H9 (cell line): ENCODE measurements at regions not wholly inside any gene's neighbourhood (a gene's known extent, or its start where the extent isn't known, plus 50 kb on each side); places are given as distances from the start of the nearest gene placed in this dataset.

Experiments
- DNase-seq: peaks from one replicate; pipeline ENCODE4 v3.0.0-alpha.2; 2017
- H2AFZ ChIP-seq: one replicate; pipeline ENCODE4 v1.6.1; 2013; ENCODE audit warnings: mild to moderate bottlenecking, low read length, control low read depth, moderate library complexity
- H2AK5ac ChIP-seq: 2 replicates; pipeline ENCODE4 v1.6.1; 2013; ENCODE audit warnings: low read length, control low read depth, mixed read lengths; ENCODE audit not compliant: insufficient read length
- H2BK120ac ChIP-seq: one replicate; pipeline ENCODE4 v1.6.1; 2013; ENCODE audit warnings: low read depth, mild to moderate bottlenecking, low read length, control low read depth, inconsistent platforms; ENCODE audit not compliant: poor library complexity, severe bottlenecking
- H2BK12ac ChIP-seq: 2 replicates; pipeline ENCODE4 v1.6.1; 2013; ENCODE audit warnings: low read length, control low read depth, mixed read lengths, low read depth; ENCODE audit not compliant: insufficient read length
- H2BK15ac ChIP-seq: 2 replicates; pipeline ENCODE4 v1.6.1; 2013; ENCODE audit warnings: low read depth, low read length, control low read depth
- H2BK20ac ChIP-seq: one replicate; pipeline ENCODE4 v1.6.1; 2013; ENCODE audit warnings: low read depth, mild to moderate bottlenecking, low read length, control low read depth, inconsistent platforms; ENCODE audit not compliant: poor library complexity, severe bottlenecking
- H2BK5ac ChIP-seq: 2 replicates; pipeline ENCODE4 v1.6.1; 2013; ENCODE audit warnings: low read length, control low read depth, mixed read lengths; ENCODE audit not compliant: insufficient read length
- H3K14ac ChIP-seq: 2 replicates; pipeline ENCODE4 v1.6.1; 2013; ENCODE audit warnings: low read length, control low read depth; ENCODE audit not compliant: insufficient read depth
- H3K18ac ChIP-seq: 2 replicates; pipeline ENCODE4 v1.6.1; 2013; ENCODE audit warnings: low read depth, mild to moderate bottlenecking, mixed read lengths, low read length, control low read depth; ENCODE audit not compliant: insufficient read length
- H3K23ac ChIP-seq: 2 replicates; pipeline ENCODE4 v1.6.1; 2013; ENCODE audit warnings: low read length, control low read depth, mixed read lengths, low read depth; ENCODE audit not compliant: insufficient read length
- H3K23me2 ChIP-seq: 2 replicates; pipeline ENCODE4 v1.6.1; 2013; ENCODE audit warnings: low read depth, mild to moderate bottlenecking, mixed read lengths, low read length, control low read depth; ENCODE audit not compliant: insufficient read length, poor library complexity, severe bottlenecking
- H3K27ac ChIP-seq: 2 replicates; pipeline ENCODE4 v1.5.1; 2013; ENCODE audit warnings: low read length, control low read depth, mixed read lengths, low read depth; ENCODE audit not compliant: insufficient read length
- H3K27me3 ChIP-seq: 2 replicates; pipeline ENCODE4 v1.6.1; 2013; ENCODE audit warnings: low read length, control low read depth, inconsistent platforms; ENCODE audit not compliant: insufficient read depth
- H3K4ac ChIP-seq: 2 replicates; pipeline ENCODE4 v1.6.1; 2013; ENCODE audit warnings: low read depth, mild to moderate bottlenecking, control low read depth, inconsistent platforms, low read length, moderate library complexity
- H3K4me1 ChIP-seq: 2 replicates; pipeline ENCODE4 v1.6.1; 2013; ENCODE audit warnings: low read length, control low read depth, inconsistent platforms; ENCODE audit not compliant: insufficient read depth
- H3K4me2 ChIP-seq: 2 replicates; pipeline ENCODE4 v1.6.1; 2013; ENCODE audit warnings: low read length, control low read depth, mixed read lengths; ENCODE audit not compliant: insufficient read length, insufficient read depth
- H3K56ac ChIP-seq: 2 replicates; pipeline ENCODE4 v1.6.1; 2013; ENCODE audit warnings: low read depth, mild to moderate bottlenecking, mixed read lengths, low read length, control low read depth; ENCODE audit not compliant: insufficient read length
- H3K79me1 ChIP-seq: 2 replicates; pipeline ENCODE4 v1.6.1; 2013; ENCODE audit warnings: low read depth, mild to moderate bottlenecking, moderate library complexity, low read length, control low read depth, inconsistent platforms; ENCODE audit not compliant: insufficient read depth, poor library complexity, severe bottlenecking
- H3K79me2 ChIP-seq: 2 replicates; pipeline ENCODE4 v1.6.1; 2013; ENCODE audit warnings: low read length, control low read depth, inconsistent platforms; ENCODE audit not compliant: insufficient read depth
- H3K9ac ChIP-seq: 2 replicates; pipeline ENCODE4 v1.6.1; 2013; ENCODE audit warnings: low read length, control low read depth, mixed read lengths; ENCODE audit not compliant: insufficient read length; ENCODE audit errors: extremely low read depth
- H3K9me3 ChIP-seq: one replicate; pipeline ENCODE4 v1.6.1; 2013; ENCODE audit warnings: low read depth, low read length, inconsistent platforms; ENCODE audit not compliant: control insufficient read depth
- H3T11ph ChIP-seq: one replicate; pipeline ENCODE4 v1.6.1; 2013; ENCODE audit warnings: mild to moderate bottlenecking, low read length, control low read depth, inconsistent platforms
- H4K20me1 ChIP-seq: one replicate; pipeline ENCODE4 v1.6.1; 2013; ENCODE audit not compliant: control insufficient read depth, insufficient read length, insufficient read depth
- H4K5ac ChIP-seq: 2 replicates; pipeline ENCODE4 v1.6.1; 2013; ENCODE audit warnings: low read depth, mild to moderate bottlenecking, mixed read lengths, low read length, control low read depth; ENCODE audit not compliant: insufficient read length
- H4K8ac ChIP-seq: replicated peaks from 2 replicates; pipeline ENCODE4 v1.6.1; 2013; ENCODE audit warnings: low read length, control low read depth, mixed read lengths, low read depth; ENCODE audit not compliant: insufficient read length
- H4K91ac ChIP-seq: 2 replicates; pipeline ENCODE4 v1.6.1; 2013; ENCODE audit warnings: low read depth, mild to moderate bottlenecking, moderate library complexity, mixed read lengths, low read length, control low read depth; ENCODE audit not compliant: insufficient read length
- H3K27ac Mint-ChIP-seq, 3 experiments: 2 replicates in 2 of 3; 3 replicates in 1 of 3; pipeline ENCODE4 v1.8.0; 2020 to 2021; ENCODE audit warnings: mixed read lengths in 3 of 3, mild to moderate bottlenecking in 1 of 3, moderate library complexity in 1 of 3
- H3K27me3 Mint-ChIP-seq: 2 replicates; pipeline ENCODE4 v1.8.0; 2021; ENCODE audit warnings: low read depth, mild to moderate bottlenecking, moderate library complexity, mixed read lengths
- H3K36me3 Mint-ChIP-seq, 3 experiments: 2 replicates in 2 of 3; 3 replicates in 1 of 3; pipeline ENCODE4 v1.8.0; 2020 to 2021; ENCODE audit warnings: low read depth in 3 of 3, mixed read lengths in 3 of 3; ENCODE audit not compliant: insufficient read depth in 1 of 3
- H3K4me1 Mint-ChIP-seq, 2 experiments: 2 replicates each; pipeline ENCODE4 v1.8.0; 2020; ENCODE audit warnings: mixed read lengths in 2 of 2
- H3K4me3 Mint-ChIP-seq, 2 experiments: 2 replicates in 1 of 2; 3 replicates in 1 of 2; pipeline ENCODE4 v1.8.0; 2020 to 2021; ENCODE audit warnings: mild to moderate bottlenecking in 2 of 2, mixed read lengths in 2 of 2, moderate library complexity in 1 of 2
- H3K9me3 Mint-ChIP-seq, 2 experiments: 2 replicates in 1 of 2; 3 replicates in 1 of 2; pipeline ENCODE4 v1.8.0; 2020; ENCODE audit warnings: mild to moderate bottlenecking in 2 of 2, mixed read lengths in 2 of 2, moderate library complexity in 1 of 2
- WGBS: extraction: QIAGEN DNeasy Blood & Tissue Kit; methylation state at CpG from one replicate; pipeline ENCODE4 v1.1.7; 2013; ENCODE audit warnings: missing lambda C conversion rate, low lambda C conversion rate, mixed read lengths; ENCODE audit not compliant: insufficient read length; ENCODE audit errors: extremely low coverage; 5-methylcytosine and 5-hydroxymethylcytosine counted together
- TF ChIP-seq, protein P1 (sequence below): fragments of 200-600 bp; sonication (generic); conservative IDR thresholded peaks from 3 replicates; pipeline ENCODE4 v1.8.0; 2021; ENCODE audit warnings: antibody characterized with exemption, mild to moderate bottlenecking

- no peak overlapping the region for H3K27ac Mint-ChIP-seq
- peaks cover 7 to 12% of the 10 kb centered on the region in 2 experiments for H3K4me1 Mint-ChIP-seq
- no peak overlapping the region for H3K4me3 Mint-ChIP-seq
- H2BK20ac ChIP-seq = no peak overlapping the region
- H2BK120ac ChIP-seq = no peak overlapping the region
- no peaks in the 10 kb centered on the region for H4K20me1 ChIP-seq
- no peaks in the 10 kb centered on the region for H3K27me3 ChIP-seq
- H3K4ac ChIP-seq = no peak overlapping the region
- H3K9me3 Mint-ChIP-seq = no peaks in the 10 kb centered on the region; a peak in 2 of 5 replicates
- H3K23me2 ChIP-seq = no peaks in the 10 kb centered on the region
- H3K18ac ChIP-seq = no peak overlapping the region
- no peak overlapping the region for H2BK15ac ChIP-seq
- DNase-seq = no peak
- 100% methylated on average over 1 of the region's 1 CpG for WGBS
- no peak overlapping the region for H3K23ac ChIP-seq
- no peak overlapping the region for H3T11ph ChIP-seq
- H3K14ac ChIP-seq = no peak overlapping the region
- H2AK5ac ChIP-seq = no peak overlapping the region
- no peak overlapping the region for H3K9ac ChIP-seq
- no peak overlapping the region for H3K4me2 ChIP-seq
- peaks cover 3% of the 10 kb centered on the region; the same call in 1 of the 2 replicates for H3K27me3 Mint-ChIP-seq
- no peak overlapping the region for H4K8ac ChIP-seq
- TF ChIP-seq, protein P1, sequence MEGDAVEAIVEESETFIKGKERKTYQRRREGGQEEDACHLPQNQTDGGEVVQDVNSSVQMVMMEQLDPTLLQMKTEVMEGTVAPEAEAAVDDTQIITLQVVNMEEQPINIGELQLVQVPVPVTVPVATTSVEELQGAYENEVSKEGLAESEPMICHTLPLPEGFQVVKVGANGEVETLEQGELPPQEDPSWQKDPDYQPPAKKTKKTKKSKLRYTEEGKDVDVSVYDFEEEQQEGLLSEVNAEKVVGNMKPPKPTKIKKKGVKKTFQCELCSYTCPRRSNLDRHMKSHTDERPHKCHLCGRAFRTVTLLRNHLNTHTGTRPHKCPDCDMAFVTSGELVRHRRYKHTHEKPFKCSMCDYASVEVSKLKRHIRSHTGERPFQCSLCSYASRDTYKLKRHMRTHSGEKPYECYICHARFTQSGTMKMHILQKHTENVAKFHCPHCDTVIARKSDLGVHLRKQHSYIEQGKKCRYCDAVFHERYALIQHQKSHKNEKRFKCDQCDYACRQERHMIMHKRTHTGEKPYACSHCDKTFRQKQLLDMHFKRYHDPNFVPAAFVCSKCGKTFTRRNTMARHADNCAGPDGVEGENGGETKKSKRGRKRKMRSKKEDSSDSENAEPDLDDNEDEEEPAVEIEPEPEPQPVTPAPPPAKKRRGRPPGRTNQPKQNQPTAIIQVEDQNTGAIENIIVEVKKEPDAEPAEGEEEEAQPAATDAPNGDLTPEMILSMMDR = no peak
- no peak overlapping the region for H4K91ac ChIP-seq
- peaks cover 0 to 6% (median 0%) of the 10 kb centered on the region in 3 experiments; a peak in 2 of 7 replicates for H3K36me3 Mint-ChIP-seq
- H3K9me3 ChIP-seq = no peaks in the 10 kb centered on the region
- peaks cover 3% of the 10 kb centered on the region; the same call in 1 of the 2 replicates for H3K4me1 ChIP-seq
- H2BK5ac ChIP-seq = no peak overlapping the region
- no peak overlapping the region for H2AFZ ChIP-seq
- H3K56ac ChIP-seq = no peak overlapping the region
- H3K79me1 ChIP-seq = no peaks in the 10 kb centered on the region
- H2BK12ac ChIP-seq = no peak overlapping the region
- no peak overlapping the region for H4K5ac ChIP-seq
- H3K79me2 ChIP-seq = no peaks in the 10 kb centered on the region
- no peak overlapping the region for H3K27ac ChIP-seq
Observed at GRCh38 chr1:201670517-201670916, 131.6 kb downstream of the NAV1 start.
